SK-N-SH (cell line): ENCODE measurements at regions not wholly inside any gene's neighbourhood (a gene's known extent, or its start where the extent isn't known, plus 50 kb on each side); places are given as distances from the start of the nearest gene placed in this dataset.

Source experiments
- GABPA ChIP-seq: IDR thresholded peaks from 2 replicates; pipeline ENCODE4 v1.4.0; 2012; ENCODE audit warnings: low read depth, mild to moderate bottlenecking
- JUND ChIP-seq: IDR thresholded peaks from 2 replicates; pipeline ENCODE4 v1.4.0; 2012
- POLR2AphosphoS5 ChIP-seq: IDR thresholded peaks from 2 replicates; pipeline ENCODE4 v1.6.1; 2012; ENCODE audit warnings: low read depth, low read length
- SIN3A ChIP-seq: IDR thresholded peaks from 2 replicates; pipeline ENCODE4 v1.6.1; 2012; ENCODE audit warnings: low read depth, mild to moderate bottlenecking, low read length, moderate library complexity, borderline replicate concordance
- YY1 ChIP-seq: IDR thresholded peaks from 2 replicates; pipeline ENCODE4 v1.4.0; 2012; ENCODE audit warnings: low read depth, mild to moderate bottlenecking
- TF ChIP-seq, protein P1 (sequence below): fragments of 200-600 bp; sonication (generic); IDR thresholded peaks from 2 replicates; pipeline ENCODE4 v1.6.1; 2017; ENCODE audit warnings: antibody characterized with exemption, mild to moderate bottlenecking, moderate library complexity

DNA sequence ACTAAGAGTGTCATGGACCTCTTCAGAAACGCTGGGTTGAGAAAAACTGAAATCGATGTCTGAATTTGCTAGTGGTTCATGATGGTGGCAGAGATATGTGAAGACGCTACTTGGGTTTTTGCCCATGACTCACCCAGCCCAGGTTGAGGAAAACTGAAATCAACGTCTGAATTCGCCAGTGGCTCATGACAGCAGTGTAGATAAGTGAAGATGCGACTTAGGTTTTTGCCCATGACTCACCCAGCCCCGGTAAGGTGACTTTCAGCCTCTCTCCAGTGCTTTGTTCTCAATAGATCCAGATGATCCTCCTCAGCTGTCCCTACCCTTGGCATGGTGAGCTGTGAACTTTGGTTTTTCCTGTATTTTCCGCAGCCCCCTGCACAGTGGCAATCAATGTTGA is 105.3 kb upstream of the SIX3 start:
- no peak for TF ChIP-seq YY1
- TF ChIP-seq POLR2AphosphoS5, result no peak
- TF ChIP-seq, protein P1, sequence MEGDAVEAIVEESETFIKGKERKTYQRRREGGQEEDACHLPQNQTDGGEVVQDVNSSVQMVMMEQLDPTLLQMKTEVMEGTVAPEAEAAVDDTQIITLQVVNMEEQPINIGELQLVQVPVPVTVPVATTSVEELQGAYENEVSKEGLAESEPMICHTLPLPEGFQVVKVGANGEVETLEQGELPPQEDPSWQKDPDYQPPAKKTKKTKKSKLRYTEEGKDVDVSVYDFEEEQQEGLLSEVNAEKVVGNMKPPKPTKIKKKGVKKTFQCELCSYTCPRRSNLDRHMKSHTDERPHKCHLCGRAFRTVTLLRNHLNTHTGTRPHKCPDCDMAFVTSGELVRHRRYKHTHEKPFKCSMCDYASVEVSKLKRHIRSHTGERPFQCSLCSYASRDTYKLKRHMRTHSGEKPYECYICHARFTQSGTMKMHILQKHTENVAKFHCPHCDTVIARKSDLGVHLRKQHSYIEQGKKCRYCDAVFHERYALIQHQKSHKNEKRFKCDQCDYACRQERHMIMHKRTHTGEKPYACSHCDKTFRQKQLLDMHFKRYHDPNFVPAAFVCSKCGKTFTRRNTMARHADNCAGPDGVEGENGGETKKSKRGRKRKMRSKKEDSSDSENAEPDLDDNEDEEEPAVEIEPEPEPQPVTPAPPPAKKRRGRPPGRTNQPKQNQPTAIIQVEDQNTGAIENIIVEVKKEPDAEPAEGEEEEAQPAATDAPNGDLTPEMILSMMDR, result no peak
- no peak for TF ChIP-seq SIN3A
- TF ChIP-seq GABPA, result no peak
- no peak for TF ChIP-seq JUND
